Choroid plexus epithelial cell (primary cell): ENCODE measurements at regions not wholly inside any gene's neighbourhood (a gene's known extent, or its start where the extent isn't known, plus 50 kb on each side); places are given as distances from the start of the nearest gene placed in this dataset.

Source experiments
- DNase-seq: peaks from one replicate; pipeline ENCODE4 v3.0.0-alpha.2; 2010; ENCODE audit warnings: low read depth
- H3K4me3 ChIP-seq: 2 replicates; pipeline ENCODE4 v1.5.1; 2011; ENCODE audit warnings: low read depth, mild to moderate bottlenecking, control low read depth, low read length, moderate library complexity
- TF ChIP-seq, protein P1 (sequence below): conservative IDR thresholded peaks from 2 replicates; pipeline ENCODE4 v1.5.1; 2011; ENCODE audit warnings: low read depth, mild to moderate bottlenecking, control low read depth, inconsistent platforms, low read length, moderate library complexity

DNA sequence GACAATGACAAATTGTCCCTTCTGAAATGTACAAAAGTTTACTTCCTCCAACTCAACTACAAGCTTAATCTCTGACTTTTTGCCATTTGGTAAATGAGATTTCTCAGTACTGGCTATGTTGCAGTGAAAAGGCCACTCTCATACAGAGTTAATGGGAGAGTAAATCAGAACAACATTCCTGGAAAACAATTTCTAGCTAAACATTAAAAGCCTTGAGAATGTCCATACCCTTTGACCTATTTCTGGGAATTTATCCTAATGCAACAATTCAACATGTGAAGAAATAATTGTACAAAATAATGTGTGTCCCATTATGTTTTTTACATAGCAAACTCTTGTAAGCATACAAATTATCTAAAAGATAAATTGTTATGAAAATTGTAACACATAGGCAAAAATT, 56.3 kb upstream of the SPEF2 start:
- DNase-seq: no peak
- TF ChIP-seq, protein P1, sequence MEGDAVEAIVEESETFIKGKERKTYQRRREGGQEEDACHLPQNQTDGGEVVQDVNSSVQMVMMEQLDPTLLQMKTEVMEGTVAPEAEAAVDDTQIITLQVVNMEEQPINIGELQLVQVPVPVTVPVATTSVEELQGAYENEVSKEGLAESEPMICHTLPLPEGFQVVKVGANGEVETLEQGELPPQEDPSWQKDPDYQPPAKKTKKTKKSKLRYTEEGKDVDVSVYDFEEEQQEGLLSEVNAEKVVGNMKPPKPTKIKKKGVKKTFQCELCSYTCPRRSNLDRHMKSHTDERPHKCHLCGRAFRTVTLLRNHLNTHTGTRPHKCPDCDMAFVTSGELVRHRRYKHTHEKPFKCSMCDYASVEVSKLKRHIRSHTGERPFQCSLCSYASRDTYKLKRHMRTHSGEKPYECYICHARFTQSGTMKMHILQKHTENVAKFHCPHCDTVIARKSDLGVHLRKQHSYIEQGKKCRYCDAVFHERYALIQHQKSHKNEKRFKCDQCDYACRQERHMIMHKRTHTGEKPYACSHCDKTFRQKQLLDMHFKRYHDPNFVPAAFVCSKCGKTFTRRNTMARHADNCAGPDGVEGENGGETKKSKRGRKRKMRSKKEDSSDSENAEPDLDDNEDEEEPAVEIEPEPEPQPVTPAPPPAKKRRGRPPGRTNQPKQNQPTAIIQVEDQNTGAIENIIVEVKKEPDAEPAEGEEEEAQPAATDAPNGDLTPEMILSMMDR: no peak
- H3K4me3 ChIP-seq: no peak overlapping the region

DNA sequence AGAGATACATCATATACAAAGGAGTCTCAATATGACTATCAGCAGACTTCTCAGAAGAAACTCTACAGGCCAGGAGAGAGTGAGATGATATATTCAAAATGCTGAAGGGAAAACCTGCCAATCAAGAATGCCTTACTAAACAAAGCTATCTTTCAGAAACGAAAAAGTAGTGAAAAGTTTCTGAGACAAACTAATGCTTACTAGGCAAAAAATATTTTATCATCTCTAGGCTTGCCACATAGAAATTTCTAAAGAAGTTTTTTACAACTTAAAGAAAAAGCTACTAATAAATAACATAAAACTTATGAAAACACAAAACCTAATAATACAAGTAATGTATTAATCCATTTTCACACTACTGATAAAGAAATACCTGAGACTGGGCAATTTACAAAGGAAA, 59.9 kb upstream of the SPEF2 start:
- TF ChIP-seq, protein P1: no peak
- no peak overlapping the region for H3K4me3 ChIP-seq
- no peak for DNase-seq

DNA sequence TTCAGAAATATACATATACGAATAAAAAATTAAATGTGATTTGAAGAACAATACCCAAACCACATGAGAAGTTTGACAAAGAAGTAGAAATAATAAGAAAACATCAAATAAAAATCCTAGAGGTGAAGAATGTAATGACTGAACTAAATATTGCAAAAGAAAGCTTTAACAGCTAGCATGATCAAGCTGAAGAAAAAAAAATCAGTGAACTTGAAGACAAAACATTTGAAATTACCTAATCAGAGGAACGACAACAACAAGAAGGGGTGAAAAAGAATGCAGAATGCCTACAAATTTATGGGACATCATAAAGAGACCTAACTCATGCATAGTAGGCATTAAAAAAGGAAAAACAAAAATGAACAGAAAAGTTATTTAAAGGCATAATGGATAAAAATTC, 60.5 kb upstream of the SPEF2 start:
- DNase-seq: no peak
- no peak overlapping the region for H3K4me3 ChIP-seq
- TF ChIP-seq, protein P1: no peak

DNA sequence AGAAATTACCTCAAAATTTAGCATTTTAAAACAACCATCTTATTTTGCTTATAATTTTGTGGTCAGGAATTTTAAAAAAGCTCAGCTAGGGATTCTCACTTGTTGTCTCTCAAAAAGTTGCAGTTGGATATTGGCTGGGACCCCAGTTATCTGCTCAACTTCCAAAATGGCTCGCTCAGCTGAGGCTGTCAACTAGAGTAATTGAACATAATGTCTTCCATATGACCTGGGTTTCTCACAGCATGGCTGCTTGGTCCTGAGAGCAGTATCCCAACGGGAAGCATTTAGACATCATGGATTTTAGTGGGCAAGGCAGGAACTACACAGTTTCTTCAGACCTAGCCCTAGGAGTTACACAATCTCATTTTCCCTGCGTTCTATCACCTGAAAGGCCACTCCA, 63.6 kb upstream of the SPEF2 start:
- H3K4me3 ChIP-seq: no peak overlapping the region
- TF ChIP-seq, protein P1: no peak

DNA sequence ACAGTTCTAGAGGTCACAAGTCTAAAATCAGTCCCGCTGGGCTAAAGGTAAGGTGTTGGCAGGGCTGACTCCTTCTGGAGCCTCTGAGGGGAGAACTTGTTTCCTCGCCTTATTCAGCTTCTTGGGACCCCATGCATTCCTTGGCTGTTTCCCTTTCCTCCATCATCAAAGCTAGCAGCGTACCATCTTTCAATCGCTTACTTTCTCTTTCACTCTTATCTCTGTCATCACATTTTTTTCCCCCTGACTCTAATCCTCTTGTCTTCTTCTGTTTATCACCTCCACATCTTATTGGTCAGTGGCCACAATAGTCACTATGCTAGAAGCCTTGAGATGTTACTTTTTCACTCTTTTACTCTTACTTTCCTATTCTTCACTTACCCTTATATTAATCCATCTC, 72.5 kb upstream of the SPEF2 start:
- no peak for DNase-seq
- TF ChIP-seq, protein P1: no peak
- no peak overlapping the region for H3K4me3 ChIP-seq

More for the DNA sequence above, 63.6 kb upstream of the SPEF2 start:
- DNase-seq: no peak

DNA sequence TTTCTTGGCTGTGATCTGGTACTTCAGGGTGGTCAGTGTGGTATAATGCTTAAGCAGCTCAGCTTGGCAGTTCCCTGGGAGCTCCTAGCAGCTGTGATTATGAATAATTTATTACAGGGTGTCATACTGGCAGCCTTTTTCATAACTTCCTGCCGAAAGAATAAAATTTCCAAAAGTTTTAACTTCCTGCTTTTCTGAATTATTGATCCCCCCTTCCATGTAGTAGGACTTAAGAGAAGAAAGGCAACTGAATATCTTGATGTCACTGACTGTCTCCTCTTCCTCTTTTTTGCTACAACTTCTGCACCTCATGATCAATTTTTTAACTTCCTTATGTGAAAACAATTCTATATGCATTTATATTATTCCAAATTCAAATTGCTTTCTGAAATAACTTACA, 74.3 kb upstream of the SPEF2 start:
- TF ChIP-seq, protein P1: no peak
- DNase-seq: no peak

DNA sequence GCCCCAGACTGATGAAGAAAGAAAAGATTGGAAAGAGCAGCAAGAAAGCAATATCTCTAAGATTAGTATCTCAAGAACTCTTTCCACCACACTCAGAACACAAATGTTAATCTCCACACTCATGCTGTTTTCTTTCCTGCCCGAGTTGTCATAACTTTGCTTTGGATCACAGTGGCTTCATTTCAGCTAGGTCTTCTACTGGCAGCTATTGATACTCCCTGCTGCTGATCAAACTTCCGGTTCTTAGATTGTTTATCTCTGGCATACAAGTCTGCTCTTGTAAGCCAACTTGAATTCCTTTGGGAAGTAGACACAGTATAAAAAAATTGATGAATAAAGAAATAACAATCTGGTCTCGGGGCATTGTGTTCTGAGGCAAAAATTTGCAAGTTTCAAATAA, 77.7 kb upstream of the SPEF2 start:
- DNase-seq: peak; percentile 2
- TF ChIP-seq, protein P1: no peak
- no peak overlapping the region for H3K4me3 ChIP-seq

More for the DNA sequence above, 74.3 kb upstream of the SPEF2 start:
- no peak overlapping the region for H3K4me3 ChIP-seq
